Lower leg skin (tissue), 3 donors: ENCODE measurements at regions not wholly inside any gene's neighbourhood (a gene's known extent, or its start where the extent isn't known, plus 50 kb on each side); places are given as distances from the start of the nearest gene placed in this dataset.

Experiments
- POLR2A ChIP-seq, 2 donors: fragments of 450-650 bp; IDR thresholded peaks; one replicate each; pipeline ENCODE4 v1.6.1; 2016 to 2017; ENCODE audit warnings: antibody characterized with exemption in 2 of 2, mild to moderate bottlenecking in 1 of 2, moderate library complexity in 1 of 2
- TF ChIP-seq, protein P1 (sequence below), 3 donors: fragments of 450-650 bp; IDR thresholded peaks; one replicate each; pipeline ENCODE4 v1.5.1; 2016; ENCODE audit warnings: antibody characterized with exemption in 3 of 3, mild to moderate bottlenecking in 3 of 3, moderate library complexity in 2 of 3

DNA sequence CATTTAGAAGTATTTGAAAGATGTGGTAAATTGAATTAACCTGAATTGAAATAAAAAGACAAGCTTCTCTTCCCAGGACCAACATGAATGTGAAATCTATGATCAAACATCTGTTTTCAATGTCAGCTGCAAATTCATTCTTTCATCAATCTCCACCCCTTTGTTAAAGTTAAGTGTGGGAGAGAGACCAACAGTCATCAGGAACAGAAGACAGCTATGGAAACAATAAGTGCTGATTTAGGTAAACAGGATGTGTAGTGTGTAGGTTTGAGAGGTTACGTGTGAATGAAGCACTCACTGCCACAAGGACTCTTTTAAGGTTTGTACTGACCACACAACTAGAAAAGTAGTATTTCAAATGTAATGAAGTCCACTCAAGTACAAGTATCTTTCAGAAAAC lies 1659.8 kb upstream of the CELF4 start:
- TF ChIP-seq, protein P1, sequence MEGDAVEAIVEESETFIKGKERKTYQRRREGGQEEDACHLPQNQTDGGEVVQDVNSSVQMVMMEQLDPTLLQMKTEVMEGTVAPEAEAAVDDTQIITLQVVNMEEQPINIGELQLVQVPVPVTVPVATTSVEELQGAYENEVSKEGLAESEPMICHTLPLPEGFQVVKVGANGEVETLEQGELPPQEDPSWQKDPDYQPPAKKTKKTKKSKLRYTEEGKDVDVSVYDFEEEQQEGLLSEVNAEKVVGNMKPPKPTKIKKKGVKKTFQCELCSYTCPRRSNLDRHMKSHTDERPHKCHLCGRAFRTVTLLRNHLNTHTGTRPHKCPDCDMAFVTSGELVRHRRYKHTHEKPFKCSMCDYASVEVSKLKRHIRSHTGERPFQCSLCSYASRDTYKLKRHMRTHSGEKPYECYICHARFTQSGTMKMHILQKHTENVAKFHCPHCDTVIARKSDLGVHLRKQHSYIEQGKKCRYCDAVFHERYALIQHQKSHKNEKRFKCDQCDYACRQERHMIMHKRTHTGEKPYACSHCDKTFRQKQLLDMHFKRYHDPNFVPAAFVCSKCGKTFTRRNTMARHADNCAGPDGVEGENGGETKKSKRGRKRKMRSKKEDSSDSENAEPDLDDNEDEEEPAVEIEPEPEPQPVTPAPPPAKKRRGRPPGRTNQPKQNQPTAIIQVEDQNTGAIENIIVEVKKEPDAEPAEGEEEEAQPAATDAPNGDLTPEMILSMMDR (IDR thresholded peaks at IDR 0.05), result no peak
- no peak for TF ChIP-seq POLR2A (IDR thresholded peaks at IDR 0.05)
